ENCODE measurements at regions not wholly inside any gene's neighbourhood (a gene's known extent, or its start where the extent isn't known, plus 50 kb on each side); places are given as distances from the start of the nearest gene placed in this dataset.

DNA sequence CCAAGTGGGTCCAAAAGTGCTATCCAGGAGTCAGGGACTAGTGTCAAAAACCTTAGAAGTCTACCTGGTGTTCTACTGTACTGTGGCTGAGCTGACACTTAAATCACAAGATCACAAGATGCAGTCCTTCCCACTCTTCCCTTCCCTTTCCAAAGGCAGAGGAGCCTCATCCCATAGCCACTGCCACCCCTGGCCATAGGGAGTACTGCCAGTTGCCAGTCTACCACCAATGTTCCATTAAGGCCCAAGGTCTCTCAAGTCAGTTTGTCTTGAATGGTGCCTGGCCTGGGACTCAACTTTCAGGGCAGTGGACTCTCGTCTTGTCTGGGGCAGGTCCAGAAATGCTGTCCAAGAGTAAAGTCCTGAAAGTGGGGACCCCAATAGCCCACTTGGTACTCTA, 585.6 kb downstream of the NUP35 start:
- Histone ChIP-seq H3K79me2 (ENCODE audit: insufficient read depth, low read length) (no peaks in the 10 kb centered on the region), H3K4me3 (replicated peaks in 1 of 2; ENCODE audit: low read depth in 1 of 2, low read length in 2 of 2) (no peak overlapping the region), H3K4me1 (ENCODE audit: control insufficient read depth in 1 of 2, insufficient read depth in 2 of 2, low read length in 2 of 2) (no peaks in the 10 kb centered on the region), H2AFZ (ENCODE audit: low read depth, low read length, poor library complexity, severe bottlenecking) (no peak overlapping the region), H3K27ac (ENCODE audit: low read depth, low read length) (no peak overlapping the region), H3K9me3 (ENCODE audit: control insufficient read depth in 1 of 2, insufficient read depth in 1 of 2, low read depth in 1 of 2, low read length in 2 of 2) (no peaks in the 10 kb centered on the region), H3K9me2 (ENCODE audit: insufficient read depth) (no peaks in the 10 kb centered on the region; the same call in 1 of the 2 replicates), H3K27me3 (ENCODE audit: insufficient read depth, low read length) (no peaks in the 10 kb centered on the region), H3K36me3 (ENCODE audit: control insufficient read depth in 1 of 2, insufficient read depth in 2 of 2, low read length in 2 of 2) (no peaks in the 10 kb centered on the region), H3K9ac (ENCODE audit: low read length) (no peak overlapping the region), H4K20me1 (ENCODE audit: insufficient read depth) (no peaks in the 10 kb centered on the region), H3K4me2 (ENCODE audit: low read length) (no peak overlapping the region)
- ChIA-PET CTCF (no interaction called here), RAD21 (ENCODE audit: low non-redundant PET in 1 of 2, low total read pairs in 2 of 2, uncharacterized antibody in 2 of 2, unreplicated experiment in 2 of 2) (no interaction called here), POLR2A (no interaction called here)
- DNase-seq (ENCODE audit: low read depth, low spot score) (no peak), ATAC-seq (peak; percentile 68)
- TF ChIP-seq CTCF (IDR thresholded peaks at IDR 0.05 in 2 of 3, conservative IDR thresholded peaks at IDR 0.05 in 1 of 3; ENCODE audit: borderline replicate concordance in 1 of 3, insufficient read depth in 1 of 3, low read depth in 2 of 3, low read length in 2 of 3) (peak in 2 of 3 experiments; percentile 13 to 26; a peak in 1 of 6 replicates), SRF (IDR thresholded peaks at IDR 0.05; ENCODE audit: low read depth) (no peak)
- BruUV-seq (replicated peaks), result no TSS peak
- intact Hi-C loops (cut with micrococcal nuclease), result no loop called here

DNA sequence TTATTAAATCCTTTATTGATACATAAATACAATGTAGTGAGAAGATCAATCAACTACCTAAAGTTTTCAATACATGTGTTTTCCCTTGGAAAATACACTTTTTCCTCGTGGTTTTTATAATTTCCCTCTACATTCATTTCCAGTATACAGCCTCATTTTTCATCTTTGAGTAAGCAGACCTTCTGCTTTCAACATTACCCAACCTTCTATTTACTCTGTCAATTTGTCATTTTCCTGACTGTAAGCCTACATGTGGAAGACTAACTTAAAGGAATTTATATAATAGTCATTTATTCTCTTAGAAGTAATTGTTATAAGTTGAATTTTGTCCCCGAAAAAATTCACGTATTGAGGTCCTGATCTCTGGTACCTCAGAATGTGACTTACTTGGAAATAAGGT, 594.0 kb downstream of the NUP35 start:
- TF ChIP-seq POLR2A (IDR thresholded peaks at IDR 0.05; ENCODE audit: borderline replicate concordance, extremely low read depth, insufficient read depth, insufficient read length), result no peak
- no peak for TF ChIP-seq JUND (IDR thresholded peaks at IDR 0.05)
- TF ChIP-seq ZBTB33 (IDR thresholded peaks at IDR 0.05; ENCODE audit: extremely low read depth, insufficient replicate concordance, low read length), result no peak
- TF ChIP-seq CBX3 (IDR thresholded peaks at IDR 0.05; ENCODE audit: low read depth), result no peak
- TF ChIP-seq TCF7L2 (IDR thresholded peaks at IDR 0.05; ENCODE audit: borderline replicate concordance, extremely low read depth, insufficient read depth, insufficient read length), result no peak
- TF ChIP-seq ELF1 (IDR thresholded peaks at IDR 0.05; ENCODE audit: borderline replicate concordance, low read depth), result no peak
- no peak for TF ChIP-seq ZFX (IDR thresholded peaks at IDR 0.05)
- TF ChIP-seq SRF (IDR thresholded peaks at IDR 0.05; ENCODE audit: low read depth), result no peak
- no peak for TF ChIP-seq EZH2 (IDR thresholded peaks at IDR 0.05)
- TF ChIP-seq FOSL1 (IDR thresholded peaks at IDR 0.05; ENCODE audit: low read depth), result no peak
- TF ChIP-seq ZNF274 (IDR thresholded peaks at IDR 0.05; ENCODE audit: low read depth, low read length), result no peak
- no peak for TF ChIP-seq EGR1 (IDR thresholded peaks at IDR 0.05; ENCODE audit: low read depth)
- ChIA-PET RAD21 (ENCODE audit: low non-redundant PET in 1 of 2, low total read pairs in 2 of 2, uncharacterized antibody in 2 of 2, unreplicated experiment in 2 of 2) (no interaction called here), CTCF (no interaction called here), POLR2A (no interaction called here)
- intact Hi-C loops (cut with micrococcal nuclease), result no loop called here
- H3K9me3 ChIP-seq (ENCODE audit: control insufficient read depth in 1 of 2, insufficient read depth in 1 of 2, low read depth in 1 of 2, low read length in 2 of 2), result no peaks in the 10 kb centered on the region
- H2AFZ ChIP-seq (ENCODE audit: low read depth, low read length, poor library complexity, severe bottlenecking), result no peak overlapping the region
- BruUV-seq (replicated peaks), result no TSS peak
- H3K36me3 ChIP-seq (ENCODE audit: control insufficient read depth in 1 of 2, insufficient read depth in 2 of 2, low read length in 2 of 2), result no peaks in the 10 kb centered on the region
- H4K20me1 ChIP-seq (ENCODE audit: insufficient read depth), result no peaks in the 10 kb centered on the region
- DNase-seq (ENCODE audit: low read depth, low spot score), result no peak
- H3K4me1 ChIP-seq (ENCODE audit: control insufficient read depth in 1 of 2, insufficient read depth in 2 of 2, low read length in 2 of 2), result no peaks in the 10 kb centered on the region
- no peak overlapping the region for H3K9ac ChIP-seq (ENCODE audit: low read length)
- H3K4me3 ChIP-seq (replicated peaks in 1 of 2; ENCODE audit: low read depth in 1 of 2, low read length in 2 of 2), result no peak overlapping the region
- H3K27me3 ChIP-seq (ENCODE audit: insufficient read depth, low read length), result no peaks in the 10 kb centered on the region
- no peak for ATAC-seq
- H3K27ac ChIP-seq (ENCODE audit: low read depth, low read length), result no peak overlapping the region
- H3K9me2 ChIP-seq (ENCODE audit: insufficient read depth), result no peaks in the 10 kb centered on the region
- no peak overlapping the region for H3K4me2 ChIP-seq (ENCODE audit: low read length)
- H3K79me2 ChIP-seq (ENCODE audit: insufficient read depth, low read length), result no peaks in the 10 kb centered on the region
